GM19467 (cell line): ENCODE measurements at regions not wholly inside any gene's neighbourhood (a gene's known extent, or its start where the extent isn't known, plus 50 kb on each side); places are given as distances from the start of the nearest gene placed in this dataset.

ENCODE experiments used
- ATAC-seq: cut with Tn5 transposase; IDR thresholded peaks from one replicate; pipeline ENCODE4 v1.9.1; 2021; ENCODE audit warnings: mild to moderate bottlenecking, moderate library complexity; ENCODE audit not compliant: unreplicated experiment

GRCh38 chr9:81214975-81215374 lies 474.4 kb downstream of the TLE1 start:
- no peak for ATAC-seq

GRCh38 chr9:81213456-81213855 lies 475.9 kb downstream of the TLE1 start:
- no peak for ATAC-seq

GRCh38 chr9:81211741-81212140 lies 477.6 kb downstream of the TLE1 start:
- ATAC-seq, result no peak

- ATAC-seq, result no peak
These were observed 481.7 kb downstream of the TLE1 start for GRCh38 chr9:81207651-81208050.

DNA sequence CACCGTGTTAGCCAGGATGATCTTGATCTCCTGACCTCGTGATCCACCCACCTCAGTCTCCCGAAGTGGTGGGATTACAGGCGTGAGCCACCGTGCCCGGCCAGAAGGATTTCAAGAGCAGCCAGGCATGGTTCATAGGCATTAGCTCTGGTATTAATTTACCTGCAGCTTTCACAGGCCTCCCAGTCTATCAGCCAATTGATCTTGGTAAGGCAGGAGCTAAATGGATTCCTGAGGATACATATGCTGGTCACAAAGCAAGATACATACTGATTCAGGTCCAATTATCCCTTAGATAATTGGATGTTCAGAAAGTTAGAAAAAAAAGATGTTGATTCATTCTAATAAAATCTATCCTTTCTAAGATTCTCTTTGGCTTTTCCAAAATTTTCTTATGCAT lies 487.1 kb downstream of the TLE1 start:
- ATAC-seq, result no peak

DNA sequence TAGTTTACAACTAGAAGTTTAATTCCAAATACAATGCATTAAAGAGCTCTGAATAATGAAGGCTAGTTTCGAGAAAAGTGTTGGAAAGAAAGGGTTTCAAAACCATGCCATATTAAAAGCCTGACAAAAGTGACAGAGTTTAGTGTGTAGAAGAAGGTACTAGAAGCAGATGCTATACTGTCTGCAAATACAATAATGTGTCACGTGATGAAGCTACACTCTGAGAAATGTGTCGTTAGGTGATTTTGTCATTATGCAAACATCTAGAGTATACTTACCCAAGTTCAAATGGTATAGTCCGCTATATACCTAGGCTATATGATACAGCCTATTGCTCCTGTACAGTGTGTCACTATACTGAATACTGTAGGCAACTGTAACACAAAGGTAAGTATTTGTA lies 494.1 kb downstream of the TLE1 start:
- no peak for ATAC-seq

DNA sequence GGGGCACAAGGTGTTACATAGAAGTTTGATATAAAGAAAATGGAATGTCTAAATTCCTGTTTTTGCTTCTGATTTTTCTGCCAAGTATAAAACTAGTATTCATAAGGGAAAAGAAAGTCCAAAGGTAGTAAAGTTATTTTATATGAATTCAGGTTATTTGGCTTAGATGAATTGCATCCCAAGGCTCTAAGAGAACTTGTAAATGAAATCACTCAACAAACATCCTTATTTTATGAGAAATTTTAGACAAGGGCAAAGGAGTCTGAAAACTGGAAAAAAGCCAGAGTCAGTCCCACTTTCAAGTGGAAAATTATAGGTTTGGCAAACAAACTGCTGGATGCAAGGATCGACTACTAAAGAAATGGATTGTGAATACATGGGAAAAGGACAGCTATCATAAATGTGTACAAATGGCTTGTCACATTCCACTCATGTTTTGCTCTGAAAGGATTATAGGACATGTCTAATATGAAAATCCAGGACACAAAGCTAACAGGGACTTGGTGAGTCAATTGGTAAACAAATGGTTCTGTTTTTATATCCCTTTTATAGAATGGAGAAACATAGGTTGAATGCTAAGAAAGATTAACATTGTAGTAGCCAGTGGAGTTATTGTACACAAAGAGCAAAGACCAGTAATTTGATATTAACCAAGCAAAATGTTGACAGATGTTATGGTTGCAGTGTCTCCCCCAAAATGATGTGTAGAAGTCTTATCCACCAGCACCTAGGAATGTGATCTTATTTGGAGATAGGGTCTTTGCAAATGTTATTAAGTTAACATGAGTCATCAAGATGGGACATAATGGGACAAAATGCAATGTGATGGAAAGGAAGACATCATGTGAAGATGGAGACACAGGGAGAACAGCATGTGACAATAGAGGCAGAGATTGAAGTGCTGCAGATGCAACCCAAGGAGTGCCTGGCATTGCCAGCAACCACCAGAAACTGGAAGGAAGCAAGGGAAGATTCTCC lies 495.7 kb downstream of the TLE1 start:
- ATAC-seq, result no peak

- ATAC-seq, result no peak
These were observed 498.1 kb downstream of the TLE1 start for GRCh38 chr9:81191222-81191621.

GRCh38 chr9:81190659-81191058 lies 498.7 kb downstream of the TLE1 start:
- ATAC-seq, result no peak

GRCh38 chr9:81183761-81184160 lies 505.6 kb downstream of the TLE1 start:
- ATAC-seq, result no peak

DNA sequence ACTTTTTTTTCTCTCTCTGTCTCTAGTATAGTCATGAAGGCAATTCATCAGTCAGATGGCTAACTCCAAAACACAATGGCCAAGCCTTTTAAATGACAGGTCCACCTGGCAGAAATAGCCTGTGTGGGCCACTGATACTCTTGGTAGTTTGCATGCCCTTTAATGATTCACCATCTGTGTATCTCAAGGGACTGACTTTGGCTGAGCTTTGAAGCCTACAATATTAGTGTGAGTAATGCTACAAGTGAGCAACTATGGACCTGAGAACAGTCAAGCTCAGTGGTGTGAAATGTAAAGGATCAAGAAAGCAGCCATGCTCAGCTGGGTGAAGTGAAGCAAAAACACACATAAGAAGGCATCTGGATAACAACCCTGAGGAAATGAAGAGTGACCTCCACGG lies 506.9 kb downstream of the TLE1 start:
- no peak for ATAC-seq

DNA sequence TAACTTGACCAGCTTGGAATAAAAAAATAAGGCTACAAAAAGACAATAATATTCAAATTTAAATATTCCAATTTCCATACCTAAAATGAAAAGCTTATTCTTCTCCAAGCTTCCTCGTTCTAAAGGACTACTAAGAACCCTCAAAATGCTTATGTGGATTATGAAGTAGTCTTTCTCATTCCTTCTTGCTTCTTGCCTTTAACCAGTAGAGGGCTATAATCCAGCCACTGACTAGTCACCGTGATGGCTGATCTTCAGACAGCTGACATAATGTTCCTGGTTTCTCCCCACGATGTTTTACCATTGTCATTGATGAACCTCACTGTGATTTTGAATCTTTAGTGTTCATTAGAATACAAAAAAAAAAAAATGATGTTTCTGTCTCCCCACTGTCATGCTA lies 515.3 kb downstream of the TLE1 start:
- ATAC-seq, result no peak

GRCh38 chr9:81171689-81172088 lies 517.7 kb downstream of the TLE1 start:
- ATAC-seq, result no peak

DNA sequence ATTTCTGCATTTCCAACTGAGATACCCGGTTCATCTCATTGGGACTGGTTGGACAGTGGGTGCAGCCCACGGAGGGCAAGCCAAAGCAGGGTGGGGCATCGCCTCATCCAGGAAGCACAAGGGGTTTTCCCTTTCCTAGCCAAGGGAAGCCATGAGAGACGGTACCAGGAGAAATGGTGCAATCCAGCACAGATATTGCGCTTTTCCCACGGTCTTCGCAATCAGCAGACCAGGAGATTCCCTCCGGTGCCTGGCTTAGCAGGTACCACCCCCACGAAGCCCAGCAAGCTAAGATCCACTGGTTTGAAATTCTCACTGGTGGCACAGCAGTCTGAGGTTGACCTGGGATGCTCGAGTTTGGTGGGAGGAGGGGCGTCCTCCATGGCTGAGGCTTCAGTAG lies 527.0 kb downstream of the TLE1 start:
- no peak for ATAC-seq

DNA sequence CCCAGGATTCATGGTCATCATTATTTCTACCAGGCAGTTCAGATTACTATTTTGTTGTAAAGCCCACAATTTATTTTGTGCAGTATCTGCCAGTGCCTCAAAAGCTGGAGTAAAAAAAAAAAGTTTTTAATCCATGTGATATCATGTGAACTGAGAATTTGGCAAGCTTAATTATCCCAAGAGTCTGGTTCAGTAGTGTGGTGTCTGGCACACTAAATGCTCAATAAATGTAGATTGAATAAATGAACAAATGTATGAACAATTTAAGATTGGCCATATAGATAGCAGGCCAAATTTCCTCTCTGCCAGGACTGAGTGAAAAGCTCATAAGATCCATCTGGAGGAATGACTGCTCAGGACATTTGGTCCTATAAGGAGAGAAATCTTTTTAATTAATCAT lies 533.0 kb downstream of the TLE1 start:
- ATAC-seq, result no peak

DNA sequence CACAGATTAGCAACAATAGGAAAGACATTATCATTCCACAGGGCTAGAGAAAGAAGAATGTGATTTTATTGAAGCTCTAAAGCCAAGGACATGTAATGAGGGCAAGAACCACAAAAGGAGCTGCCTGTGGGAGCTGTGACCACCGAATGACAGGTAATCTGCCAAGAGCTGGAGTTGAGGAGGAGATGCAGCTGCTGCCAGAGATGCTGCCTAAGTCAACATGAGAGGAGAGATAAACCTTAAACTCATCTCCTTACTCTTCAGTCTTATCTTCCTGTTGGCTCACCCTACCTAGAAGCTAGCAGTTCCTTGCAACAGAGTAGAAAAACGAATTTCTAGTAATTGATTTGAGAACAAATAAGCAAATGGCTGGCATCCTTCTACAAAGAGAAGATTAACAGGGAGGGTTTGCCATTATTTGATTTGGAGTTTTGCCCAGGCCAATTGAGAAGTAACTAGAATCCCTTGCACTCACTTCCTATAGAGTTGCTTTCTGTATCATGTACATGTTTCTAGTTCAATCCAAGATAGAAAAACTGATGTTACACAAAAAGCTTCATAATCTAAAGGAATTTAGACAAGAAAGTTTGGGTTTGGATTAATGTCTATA lies 539.2 kb downstream of the TLE1 start:
- no peak for ATAC-seq

DNA sequence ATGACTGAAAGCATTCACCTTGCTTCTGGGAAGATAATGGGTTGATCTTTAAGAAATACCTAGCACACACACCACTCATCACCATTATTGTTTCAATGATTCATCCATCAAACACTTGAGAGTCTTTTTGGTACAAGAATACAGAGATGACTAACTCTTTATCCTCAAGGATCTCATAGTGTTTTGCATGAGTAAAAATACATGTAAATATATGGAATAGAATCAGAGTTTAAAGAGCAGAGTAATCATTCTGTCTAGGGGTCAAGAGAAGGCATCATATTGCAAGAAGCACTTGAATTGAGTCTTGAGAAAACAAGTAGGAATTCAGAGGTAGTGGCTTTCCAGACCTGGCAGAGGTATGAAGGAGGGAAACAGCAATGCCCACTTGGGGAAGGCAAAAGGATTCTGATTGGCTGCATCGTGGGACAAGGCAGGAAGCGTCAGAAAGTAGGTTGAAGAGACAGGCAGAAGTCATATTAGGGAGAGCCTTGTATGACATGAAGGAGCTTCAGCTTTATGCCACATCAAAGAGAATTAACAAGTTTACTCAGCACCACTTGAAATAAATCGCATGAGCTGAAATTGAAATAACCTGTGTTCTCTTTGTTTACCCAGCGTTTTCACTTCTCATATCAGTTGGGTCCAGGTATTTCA lies 542.5 kb downstream of the TLE1 start:
- ATAC-seq, result no peak

DNA sequence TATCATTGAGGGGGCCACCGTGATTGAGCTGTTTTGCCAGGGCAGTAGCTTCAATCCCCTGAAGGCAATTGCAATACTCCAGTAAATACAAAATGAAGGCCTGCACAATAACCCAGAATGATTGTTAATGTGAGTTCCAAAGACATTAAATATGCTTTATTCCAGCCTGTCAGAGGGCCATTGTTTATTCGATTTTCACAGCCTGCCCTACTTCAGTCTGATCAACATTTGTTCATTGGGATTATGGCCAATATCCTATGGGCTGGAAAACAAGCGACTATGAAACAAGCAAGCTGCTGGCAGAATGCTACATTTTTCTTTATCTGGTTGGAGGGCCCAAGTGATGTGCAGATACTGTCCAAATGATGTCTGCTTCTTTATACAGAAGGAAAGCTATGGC lies 543.1 kb downstream of the TLE1 start:
- no peak for ATAC-seq

- ATAC-seq, result no peak
These were observed 543.9 kb downstream of the TLE1 start for GRCh38 chr9:81145331-81145963.

DNA sequence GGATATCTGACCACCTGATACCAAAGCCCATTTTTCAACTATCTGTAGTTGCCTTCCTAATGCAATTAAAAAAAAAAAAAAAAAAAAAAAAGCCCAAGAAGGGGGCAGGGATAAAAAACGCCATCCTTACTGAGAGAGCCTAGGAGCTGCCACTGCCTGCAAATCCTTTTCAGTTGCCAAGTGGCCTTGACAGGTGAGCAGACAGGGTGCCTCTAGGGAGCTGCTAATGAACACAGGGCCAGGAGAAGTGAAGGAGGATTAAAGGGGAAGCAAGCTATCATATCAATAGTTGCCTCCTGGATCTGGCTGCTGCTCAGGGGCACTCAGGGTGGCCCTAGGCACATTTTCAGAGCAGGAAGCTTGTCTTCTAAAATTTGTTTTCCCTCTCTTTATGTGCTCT lies 547.4 kb downstream of the TLE1 start:
- ATAC-seq, result no peak

GRCh38 chr9:81137976-81138568 lies 551.3 kb downstream of the TLE1 start:
- ATAC-seq, result no peak
